HG02885 (cell line): ENCODE measurements at regions not wholly inside any gene's neighbourhood (a gene's known extent, or its start where the extent isn't known, plus 50 kb on each side); places are given as distances from the start of the nearest gene placed in this dataset.

Experiments used
- ATAC-seq: cut with Tn5 transposase; IDR thresholded peaks from one replicate; pipeline ENCODE4 v1.9.1; 2021; ENCODE audit warnings: mild to moderate bottlenecking; ENCODE audit not compliant: unreplicated experiment, poor library complexity

DNA sequence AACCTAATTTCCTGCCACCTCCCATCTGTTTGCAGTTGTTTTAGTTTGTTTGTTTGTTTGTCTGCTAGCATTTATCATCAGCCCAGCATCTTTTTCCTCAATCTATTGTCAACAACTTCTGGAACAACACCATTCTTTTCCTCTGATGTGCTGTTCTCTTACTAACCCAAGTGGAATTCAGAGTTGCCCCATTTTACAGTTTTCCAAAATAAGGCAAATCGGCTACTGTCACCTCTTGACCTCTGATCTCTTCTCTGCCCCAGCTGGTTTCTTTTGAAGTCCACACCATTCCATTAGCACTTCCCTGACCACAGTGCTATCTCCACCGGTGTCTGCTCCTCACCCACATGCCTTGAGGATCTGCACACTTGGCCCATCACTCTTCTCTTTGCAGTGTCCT lies 102.4 kb downstream of the EFNB2 start:
- ATAC-seq, result no peak

GRCh38 chr13:106432636-106433035 lies 102.8 kb downstream of the EFNB2 start:
- ATAC-seq, result no peak

DNA sequence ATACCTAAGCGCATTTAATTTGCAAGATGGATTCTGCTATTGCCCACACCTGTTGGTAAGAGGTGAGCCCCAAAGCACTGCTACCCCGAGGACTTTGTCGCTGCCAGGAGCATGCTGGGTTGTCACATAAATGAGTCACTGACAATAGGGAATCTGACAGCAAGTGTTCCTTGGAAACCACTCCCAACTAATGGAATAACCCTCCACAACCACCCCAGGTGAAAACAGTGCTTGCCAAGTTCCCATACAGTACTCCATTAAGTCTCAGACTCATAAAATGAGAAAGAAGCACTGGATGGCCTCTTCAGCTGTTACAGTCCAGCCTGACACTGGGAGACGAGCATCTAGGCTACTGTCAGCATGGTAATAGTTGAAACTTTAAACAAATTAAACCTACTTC lies 108.6 kb downstream of the EFNB2 start:
- no peak for ATAC-seq

DNA sequence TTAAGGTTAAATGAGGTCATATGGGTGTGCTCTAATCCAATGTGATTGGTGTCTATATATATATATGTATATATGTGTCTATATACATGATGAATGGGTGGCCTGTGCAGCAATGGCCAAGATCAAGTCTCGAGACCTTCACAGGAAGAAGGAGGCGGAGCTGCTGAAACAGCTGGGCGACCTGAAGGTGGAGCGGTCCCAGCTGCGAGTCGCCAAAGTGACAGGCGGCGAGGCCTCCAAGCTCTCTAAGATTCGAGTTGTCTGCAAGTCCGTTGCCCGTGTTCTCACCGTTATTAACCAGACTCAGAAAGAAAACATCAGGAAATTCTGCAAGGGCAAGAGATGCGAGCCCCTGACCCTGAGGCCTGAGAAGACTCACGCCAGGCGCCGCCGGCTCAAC lies 109.8 kb downstream of the EFNB2 start:
- ATAC-seq, result no peak

GRCh38 chr13:106424805-106425204 lies 110.7 kb downstream of the EFNB2 start:
- no peak for ATAC-seq

- ATAC-seq, result no peak
These were observed 111.9 kb downstream of the EFNB2 start for GRCh38 chr13:106423530-106423929.

DNA sequence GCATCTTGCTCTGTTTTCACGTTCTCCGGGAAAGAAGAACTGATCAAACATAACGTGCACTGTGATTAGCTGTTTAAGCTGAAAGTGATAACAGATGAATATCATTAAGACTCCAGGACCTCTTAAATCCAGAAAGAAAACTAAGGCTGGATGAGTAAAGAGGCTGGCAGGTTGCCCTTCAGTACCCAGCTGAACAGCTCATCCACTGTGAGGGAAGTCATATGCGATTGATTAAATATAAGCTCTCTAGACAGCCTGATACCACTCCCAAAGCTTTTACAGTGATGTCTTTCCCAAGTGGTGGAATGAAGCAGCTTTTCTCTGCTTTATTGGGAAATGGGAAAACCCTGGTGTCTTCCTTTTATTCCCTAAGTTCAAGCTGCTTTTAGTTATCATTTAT lies 116.9 kb downstream of the EFNB2 start:
- ATAC-seq, result no peak

DNA sequence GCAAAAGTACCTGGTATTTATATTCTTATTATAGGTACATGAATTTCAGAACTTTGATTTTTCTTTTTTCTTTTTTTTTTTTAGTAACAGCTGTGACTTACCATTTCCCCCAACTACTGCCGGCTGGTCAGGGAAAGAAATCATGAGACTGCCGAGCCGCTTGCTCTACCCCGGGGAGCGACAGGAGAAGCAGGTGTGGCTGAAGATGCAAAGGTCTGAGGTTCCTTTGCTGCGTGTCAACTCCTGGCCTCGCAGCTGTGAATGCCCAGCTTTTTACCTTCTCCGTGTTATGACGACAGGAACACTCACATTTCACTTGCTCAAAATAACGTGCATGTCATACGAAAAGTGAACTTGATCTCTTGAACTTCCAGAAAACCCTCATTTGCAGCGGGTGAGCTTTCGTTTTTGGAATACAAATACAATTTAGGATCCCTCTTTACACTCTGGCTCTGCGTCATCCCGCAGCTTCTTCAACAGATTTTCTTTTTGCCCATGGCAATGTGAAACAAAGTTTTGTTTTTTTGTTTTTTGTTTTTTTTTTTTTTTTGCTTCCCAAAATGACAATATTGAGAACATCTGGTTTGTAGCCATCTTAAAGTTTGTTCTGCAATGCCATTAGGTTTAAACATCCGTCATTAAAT lies 117.9 kb downstream of the EFNB2 start:
- ATAC-seq, result no peak

- ATAC-seq, result peak; percentile 52
These were observed 118.8 kb downstream of the EFNB2 start for GRCh38 chr13:106416645-106417044.

- ATAC-seq, result no peak
These were observed 119.5 kb downstream of the EFNB2 start for GRCh38 chr13:106415971-106416370.

DNA sequence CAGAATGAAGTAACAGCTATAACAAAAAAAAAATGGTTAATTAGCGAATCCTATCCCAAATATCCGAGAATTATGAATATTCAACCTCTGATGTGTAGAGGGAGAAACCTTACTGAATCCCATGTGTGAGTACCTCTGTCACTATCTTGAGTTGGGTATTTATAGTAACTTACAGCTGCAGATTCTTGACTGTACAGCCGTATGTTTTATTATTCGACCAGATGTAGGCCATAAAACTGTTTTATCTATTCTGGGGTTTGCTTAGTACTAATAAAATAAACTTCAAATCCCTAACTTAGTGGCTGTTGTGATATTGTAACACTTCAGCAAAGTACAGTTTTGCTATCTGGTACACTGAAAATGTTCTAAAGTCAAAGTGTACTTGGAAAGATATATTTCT lies 120.0 kb downstream of the EFNB2 start:
- no peak for ATAC-seq

GRCh38 chr13:106407338-106407737 lies 128.1 kb downstream of the EFNB2 start:
- ATAC-seq, result no peak

DNA sequence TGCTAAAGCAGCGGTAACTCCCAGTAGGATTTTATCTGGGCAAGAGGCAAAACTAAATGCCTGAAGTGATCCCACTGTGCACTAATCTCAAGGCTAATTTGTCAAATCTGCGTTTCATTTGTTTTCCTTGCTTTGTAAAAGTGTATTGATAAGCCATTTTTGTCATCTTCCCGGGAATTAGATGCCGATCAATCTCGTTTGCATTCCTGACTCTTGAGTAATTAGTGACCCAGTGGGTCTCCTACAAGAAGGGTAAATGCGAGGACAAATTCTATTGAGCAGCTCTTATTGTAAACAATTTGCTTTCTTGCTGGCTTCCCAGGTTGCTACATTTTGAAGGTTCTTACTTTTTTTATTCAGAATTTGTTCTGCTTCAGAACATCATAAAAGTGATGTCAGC lies 129.7 kb downstream of the EFNB2 start:
- ATAC-seq, result no peak

- no peak for ATAC-seq
These were observed 132.2 kb downstream of the EFNB2 start for GRCh38 chr13:106403280-106403679.

DNA sequence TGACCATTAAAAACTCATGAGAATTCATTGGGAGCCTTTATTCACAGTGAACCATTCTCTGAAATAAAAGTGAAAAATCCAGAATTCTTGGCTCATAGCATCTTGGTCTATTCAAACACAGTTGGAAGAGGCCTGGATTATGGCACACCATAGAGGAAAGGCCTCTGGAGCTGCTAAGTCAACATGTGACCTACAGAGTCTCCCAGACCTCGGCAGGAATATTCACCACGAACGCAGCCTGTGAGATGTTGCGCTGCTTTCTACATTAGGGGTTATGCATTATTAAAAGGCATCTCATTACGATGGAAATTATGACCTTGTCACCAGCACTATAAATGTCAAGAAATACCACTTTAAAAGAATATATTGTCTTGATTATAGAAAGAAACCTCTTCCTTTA lies 132.6 kb downstream of the EFNB2 start:
- no peak for ATAC-seq

DNA sequence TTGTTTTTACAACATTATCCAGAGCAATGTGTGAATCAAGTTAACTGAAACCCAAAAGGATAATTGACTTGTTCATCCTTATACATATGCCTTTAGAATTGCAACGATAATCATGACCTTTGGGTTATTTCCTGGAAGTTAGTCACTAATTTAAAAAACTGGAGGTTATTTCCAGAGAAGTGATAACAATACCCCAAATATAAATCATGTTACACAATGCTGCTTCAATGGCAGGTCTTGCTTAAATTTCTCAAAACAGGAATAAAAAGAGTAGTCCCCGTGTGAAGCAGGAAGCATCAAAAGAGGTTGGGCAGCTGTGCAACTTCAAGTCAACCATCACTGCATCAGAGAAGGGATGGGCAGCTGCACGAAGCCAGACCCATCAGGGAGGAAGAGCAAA lies 134.4 kb downstream of the EFNB2 start:
- ATAC-seq, result no peak

DNA sequence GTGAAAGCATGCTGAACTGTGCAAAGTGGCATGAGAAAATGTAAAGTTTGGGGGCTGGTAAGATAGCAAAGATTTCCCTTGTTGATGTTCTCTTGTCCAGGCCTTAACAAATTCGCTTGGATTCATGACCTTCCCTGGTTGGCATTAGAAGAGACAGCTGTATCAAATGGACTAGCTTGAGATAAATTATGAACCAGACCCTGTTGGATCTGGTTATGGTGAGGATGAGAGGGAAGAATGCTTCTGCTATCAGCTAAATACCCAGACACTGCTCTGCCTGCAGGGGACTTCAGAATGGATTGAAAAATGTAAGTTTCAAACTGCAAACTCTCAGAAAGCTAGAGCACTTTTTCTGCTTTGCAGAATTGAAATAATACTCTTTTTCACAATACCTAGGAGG lies 135.2 kb downstream of the EFNB2 start:
- no peak for ATAC-seq

GRCh38 chr13:106398289-106398688 lies 137.2 kb downstream of the EFNB2 start:
- no peak for ATAC-seq

- no peak for ATAC-seq
These were observed 141.7 kb downstream of the EFNB2 start for GRCh38 chr13:106393776-106394175.

DNA sequence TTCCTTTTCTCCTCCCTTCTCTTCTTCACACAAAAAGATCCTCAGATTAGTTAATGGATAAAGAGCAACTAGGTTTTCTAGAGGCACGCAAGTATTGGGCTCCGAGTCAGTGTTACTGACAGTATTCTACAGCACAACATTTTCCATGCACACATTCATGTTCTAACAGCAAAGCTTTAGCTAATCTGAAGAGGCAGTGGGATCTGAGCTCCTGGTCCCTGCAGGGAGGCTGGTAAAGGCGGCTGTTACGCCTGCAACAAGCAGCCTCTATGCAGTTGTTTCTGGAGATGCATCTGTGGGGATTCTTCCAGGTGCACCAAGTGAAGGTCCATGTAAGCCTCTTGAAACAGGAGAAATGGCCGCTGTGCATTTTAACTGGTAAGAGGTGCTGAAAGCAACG lies 143.8 kb downstream of the EFNB2 start:
- ATAC-seq, result no peak

GRCh38 chr13:106391271-106391670 lies 144.2 kb downstream of the EFNB2 start:
- no peak for ATAC-seq

DNA sequence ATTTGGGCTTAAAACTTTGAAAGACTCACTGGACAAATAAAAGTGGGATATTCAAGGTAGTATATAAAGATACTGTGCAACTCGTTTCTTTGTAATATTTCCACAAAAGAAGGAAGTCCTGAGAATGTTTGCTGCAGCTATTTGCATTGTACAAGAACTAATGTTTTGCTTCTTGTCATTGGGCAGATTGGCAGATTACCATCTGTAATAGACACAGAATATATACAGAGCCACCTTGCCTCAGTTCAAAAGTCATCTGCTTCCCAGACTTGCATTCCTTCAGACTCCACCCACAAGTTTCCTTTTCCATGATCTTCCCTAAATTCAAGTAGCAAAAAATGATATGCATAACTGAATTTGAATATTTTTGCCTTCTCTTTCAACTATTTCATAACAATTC lies 145.1 kb downstream of the EFNB2 start:
- no peak for ATAC-seq

GRCh38 chr13:106385654-106386053 lies 149.8 kb downstream of the EFNB2 start:
- ATAC-seq, result no peak
